WTC11 (cell line): ENCODE measurements at regions not wholly inside any gene's neighbourhood (a gene's known extent, or its start where the extent isn't known, plus 50 kb on each side); places are given as distances from the start of the nearest gene placed in this dataset.

Source experiments
- ATAC-seq: fragments of 200-7000 bp; cut with Tn5 transposase; 2 replicates; pipeline ENCODE4 v1.10.0; 2021; ENCODE audit warnings: mild to moderate bottlenecking, moderate library complexity
- CTCF ChIA-PET: fragments of 300-600 bp; sonication (Branson Sonifier 250); formaldehyde crosslinking; loops from one replicate; lab custom pipeline; 2021; ENCODE audit warnings: antibody characterized with exemption; lab: Charles Lee
- POLR2A ChIA-PET: fragments of 350-600 bp; sonication (Branson Sonifier 250); formaldehyde crosslinking; loops from one replicate; lab custom pipeline; 2021; ENCODE audit warnings: antibody characterized with exemption; lab: Charles Lee
- DNase-seq: peaks from one replicate; pipeline ENCODE4 v3.0.0; 2021; ENCODE audit warnings: low spot score
- H3K27ac Mint-ChIP-seq: 2 replicates; pipeline ENCODE4 v1.8.0; 2021; ENCODE audit warnings: mixed read lengths
- H3K27me3 Mint-ChIP-seq: 2 replicates; pipeline ENCODE4 v1.8.0; 2021; ENCODE audit warnings: low read depth, mild to moderate bottlenecking, moderate library complexity, mixed read lengths
- H3K36me3 Mint-ChIP-seq: 2 replicates; pipeline ENCODE4 v1.8.0; 2021; ENCODE audit warnings: mixed read lengths
- H3K4me1 Mint-ChIP-seq: 2 replicates; pipeline ENCODE4 v1.8.0; 2022; ENCODE audit warnings: mixed read lengths
- H3K4me3 Mint-ChIP-seq: 2 replicates; pipeline ENCODE4 v1.8.0; 2021; ENCODE audit warnings: mild to moderate bottlenecking, moderate library complexity, mixed read lengths
- H3K9me3 Mint-ChIP-seq: 2 replicates; pipeline ENCODE4 v1.8.0; 2021; ENCODE audit warnings: mixed read lengths
- ATF6 ChIP-seq: sonication (generic); formaldehyde crosslinking; IDR thresholded peaks from 2 replicates; pipeline ENCODE4 v1.8.1; 2023; ENCODE audit warnings: mild to moderate bottlenecking, missing genetic modification reagents
- ELF4 ChIP-seq: sonication (generic); formaldehyde crosslinking; IDR thresholded peaks from 2 replicates; pipeline ENCODE4 v1.8.1; 2022; ENCODE audit warnings: low read depth, mild to moderate bottlenecking, moderate library complexity, missing genetic modification reagents
- EMX1 ChIP-seq: fragments of 250-450 bp; sonication (Bioruptor Pico); IDR thresholded peaks from 2 replicates; pipeline ENCODE4 v1.8.0; 2021; ENCODE audit warnings: mild to moderate bottlenecking
- HMGA2 ChIP-seq: fragments of 250-450 bp; sonication (Bioruptor Pico); IDR thresholded peaks from 2 replicates; pipeline ENCODE4 v1.4.0; 2021; ENCODE audit warnings: mild to moderate bottlenecking, moderate library complexity
- RELA ChIP-seq: sonication (generic); formaldehyde crosslinking; IDR thresholded peaks from 2 replicates; pipeline ENCODE4 v1.8.1; 2022; ENCODE audit warnings: missing genetic modification reagents, mild to moderate bottlenecking, borderline replicate concordance
- SMAD3 ChIP-seq: sonication (generic); formaldehyde crosslinking; IDR thresholded peaks from 2 replicates; pipeline ENCODE4 v1.8.0; 2022; ENCODE audit warnings: missing genetic modification reagents, mild to moderate bottlenecking, borderline replicate concordance
- SMAD4 ChIP-seq: sonication (generic); formaldehyde crosslinking; IDR thresholded peaks from 2 replicates; pipeline ENCODE4 v1.8.0; 2022; ENCODE audit warnings: mild to moderate bottlenecking, missing genetic modification reagents
- TEAD4 ChIP-seq: sonication (generic); formaldehyde crosslinking; IDR thresholded peaks from 2 replicates; pipeline ENCODE4 v1.8.0; 2022; ENCODE audit warnings: mild to moderate bottlenecking, missing genetic modification reagents
- ZNF121 ChIP-seq: sonication (generic); formaldehyde crosslinking; IDR thresholded peaks from 2 replicates; pipeline ENCODE4 v1.8.0; 2023; ENCODE audit warnings: missing genetic modification reagents
- TF ChIP-seq, protein P1 (sequence below): sonication (generic); formaldehyde crosslinking; IDR thresholded peaks from 2 replicates; pipeline ENCODE4 v1.8.1; 2023; ENCODE audit warnings: mild to moderate bottlenecking, missing genetic modification reagents, borderline replicate concordance
- TF ChIP-seq, protein P2 (sequence below): sonication (generic); formaldehyde crosslinking; IDR thresholded peaks from 2 replicates; pipeline ENCODE4 v1.8.1; 2023; ENCODE audit warnings: mild to moderate bottlenecking, missing genetic modification reagents
- TF ChIP-seq, protein P3 (sequence below): sonication (generic); formaldehyde crosslinking; IDR thresholded peaks from 2 replicates; pipeline ENCODE4 v1.8.0; 2022; ENCODE audit warnings: mild to moderate bottlenecking, missing genetic modification reagents
- TF ChIP-seq, protein P4 (sequence below): sonication (generic); formaldehyde crosslinking; IDR thresholded peaks from 2 replicates; pipeline ENCODE4 v1.8.0; 2022; ENCODE audit warnings: mild to moderate bottlenecking, missing genetic modification reagents
- TF ChIP-seq, protein P5 (sequence below): fragments of 250-450 bp; sonication (Bioruptor Pico); IDR thresholded peaks from 2 replicates; pipeline ENCODE4 v2.1.2; 2022; ENCODE audit warnings: mild to moderate bottlenecking, moderate library complexity
- TF ChIP-seq, protein P6 (sequence below): fragments of 250-450 bp; sonication (Bioruptor Pico); IDR thresholded peaks from 2 replicates; pipeline ENCODE4 v1.9.0; 2021; ENCODE audit warnings: mild to moderate bottlenecking, borderline replicate concordance

- TF ChIP-seq, protein P1, sequence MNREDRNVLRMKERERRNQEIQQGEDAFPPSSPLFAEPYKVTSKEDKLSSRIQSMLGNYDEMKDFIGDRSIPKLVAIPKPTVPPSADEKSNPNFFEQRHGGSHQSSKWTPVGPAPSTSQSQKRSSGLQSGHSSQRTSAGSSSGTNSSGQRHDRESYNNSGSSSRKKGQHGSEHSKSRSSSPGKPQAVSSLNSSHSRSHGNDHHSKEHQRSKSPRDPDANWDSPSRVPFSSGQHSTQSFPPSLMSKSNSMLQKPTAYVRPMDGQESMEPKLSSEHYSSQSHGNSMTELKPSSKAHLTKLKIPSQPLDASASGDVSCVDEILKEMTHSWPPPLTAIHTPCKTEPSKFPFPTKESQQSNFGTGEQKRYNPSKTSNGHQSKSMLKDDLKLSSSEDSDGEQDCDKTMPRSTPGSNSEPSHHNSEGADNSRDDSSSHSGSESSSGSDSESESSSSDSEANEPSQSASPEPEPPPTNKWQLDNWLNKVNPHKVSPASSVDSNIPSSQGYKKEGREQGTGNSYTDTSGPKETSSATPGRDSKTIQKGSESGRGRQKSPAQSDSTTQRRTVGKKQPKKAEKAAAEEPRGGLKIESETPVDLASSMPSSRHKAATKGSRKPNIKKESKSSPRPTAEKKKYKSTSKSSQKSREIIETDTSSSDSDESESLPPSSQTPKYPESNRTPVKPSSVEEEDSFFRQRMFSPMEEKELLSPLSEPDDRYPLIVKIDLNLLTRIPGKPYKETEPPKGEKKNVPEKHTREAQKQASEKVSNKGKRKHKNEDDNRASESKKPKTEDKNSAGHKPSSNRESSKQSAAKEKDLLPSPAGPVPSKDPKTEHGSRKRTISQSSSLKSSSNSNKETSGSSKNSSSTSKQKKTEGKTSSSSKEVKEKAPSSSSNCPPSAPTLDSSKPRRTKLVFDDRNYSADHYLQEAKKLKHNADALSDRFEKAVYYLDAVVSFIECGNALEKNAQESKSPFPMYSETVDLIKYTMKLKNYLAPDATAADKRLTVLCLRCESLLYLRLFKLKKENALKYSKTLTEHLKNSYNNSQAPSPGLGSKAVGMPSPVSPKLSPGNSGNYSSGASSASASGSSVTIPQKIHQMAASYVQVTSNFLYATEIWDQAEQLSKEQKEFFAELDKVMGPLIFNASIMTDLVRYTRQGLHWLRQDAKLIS (CRISPR knock-in tag) = no peak
- TF ChIP-seq EMX1 = no peak
- TF ChIP-seq, protein P2, sequence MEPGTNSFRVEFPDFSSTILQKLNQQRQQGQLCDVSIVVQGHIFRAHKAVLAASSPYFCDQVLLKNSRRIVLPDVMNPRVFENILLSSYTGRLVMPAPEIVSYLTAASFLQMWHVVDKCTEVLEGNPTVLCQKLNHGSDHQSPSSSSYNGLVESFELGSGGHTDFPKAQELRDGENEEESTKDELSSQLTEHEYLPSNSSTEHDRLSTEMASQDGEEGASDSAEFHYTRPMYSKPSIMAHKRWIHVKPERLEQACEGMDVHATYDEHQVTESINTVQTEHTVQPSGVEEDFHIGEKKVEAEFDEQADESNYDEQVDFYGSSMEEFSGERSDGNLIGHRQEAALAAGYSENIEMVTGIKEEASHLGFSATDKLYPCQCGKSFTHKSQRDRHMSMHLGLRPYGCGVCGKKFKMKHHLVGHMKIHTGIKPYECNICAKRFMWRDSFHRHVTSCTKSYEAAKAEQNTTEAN (CRISPR knock-in tag) = no peak
- TF ChIP-seq, protein P3, sequence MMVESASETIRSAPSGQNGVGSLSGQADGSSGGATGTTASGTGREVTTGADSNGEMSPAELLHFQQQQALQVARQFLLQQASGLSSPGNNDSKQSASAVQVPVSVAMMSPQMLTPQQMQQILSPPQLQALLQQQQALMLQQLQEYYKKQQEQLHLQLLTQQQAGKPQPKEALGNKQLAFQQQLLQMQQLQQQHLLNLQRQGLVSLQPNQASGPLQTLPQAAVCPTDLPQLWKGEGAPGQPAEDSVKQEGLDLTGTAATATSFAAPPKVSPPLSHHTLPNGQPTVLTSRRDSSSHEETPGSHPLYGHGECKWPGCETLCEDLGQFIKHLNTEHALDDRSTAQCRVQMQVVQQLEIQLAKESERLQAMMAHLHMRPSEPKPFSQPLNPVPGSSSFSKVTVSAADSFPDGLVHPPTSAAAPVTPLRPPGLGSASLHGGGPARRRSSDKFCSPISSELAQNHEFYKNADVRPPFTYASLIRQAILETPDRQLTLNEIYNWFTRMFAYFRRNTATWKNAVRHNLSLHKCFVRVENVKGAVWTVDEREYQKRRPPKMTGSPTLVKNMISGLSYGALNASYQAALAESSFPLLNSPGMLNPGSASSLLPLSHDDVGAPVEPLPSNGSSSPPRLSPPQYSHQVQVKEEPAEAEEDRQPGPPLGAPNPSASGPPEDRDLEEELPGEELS (CRISPR knock-in tag) = no peak
- TF ChIP-seq, protein P4, sequence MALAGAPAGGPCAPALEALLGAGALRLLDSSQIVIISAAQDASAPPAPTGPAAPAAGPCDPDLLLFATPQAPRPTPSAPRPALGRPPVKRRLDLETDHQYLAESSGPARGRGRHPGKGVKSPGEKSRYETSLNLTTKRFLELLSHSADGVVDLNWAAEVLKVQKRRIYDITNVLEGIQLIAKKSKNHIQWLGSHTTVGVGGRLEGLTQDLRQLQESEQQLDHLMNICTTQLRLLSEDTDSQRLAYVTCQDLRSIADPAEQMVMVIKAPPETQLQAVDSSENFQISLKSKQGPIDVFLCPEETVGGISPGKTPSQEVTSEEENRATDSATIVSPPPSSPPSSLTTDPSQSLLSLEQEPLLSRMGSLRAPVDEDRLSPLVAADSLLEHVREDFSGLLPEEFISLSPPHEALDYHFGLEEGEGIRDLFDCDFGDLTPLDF = no peak
- TF ChIP-seq, protein P5, sequence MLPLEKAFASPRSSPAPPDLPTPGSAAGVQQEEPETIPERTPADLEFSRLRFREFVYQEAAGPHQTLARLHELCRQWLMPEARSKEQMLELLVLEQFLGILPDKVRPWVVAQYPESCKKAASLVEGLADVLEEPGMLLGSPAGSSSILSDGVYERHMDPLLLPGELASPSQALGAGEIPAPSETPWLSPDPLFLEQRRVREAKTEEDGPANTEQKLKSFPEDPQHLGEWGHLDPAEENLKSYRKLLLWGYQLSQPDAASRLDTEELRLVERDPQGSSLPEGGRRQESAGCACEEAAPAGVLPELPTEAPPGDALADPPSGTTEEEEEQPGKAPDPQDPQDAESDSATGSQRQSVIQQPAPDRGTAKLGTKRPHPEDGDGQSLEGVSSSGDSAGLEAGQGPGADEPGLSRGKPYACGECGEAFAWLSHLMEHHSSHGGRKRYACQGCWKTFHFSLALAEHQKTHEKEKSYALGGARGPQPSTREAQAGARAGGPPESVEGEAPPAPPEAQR = no peak
- no peak for TF ChIP-seq HMGA2 (CRISPR knock-in tag)
- TF ChIP-seq ELF4 (CRISPR knock-in tag) = no peak
- no peak for TF ChIP-seq ATF6 (CRISPR knock-in tag)
- no peak for TF ChIP-seq TEAD4 (CRISPR knock-in tag)
These were observed 54.0 kb upstream of the SPATS2L start (continued) for GRCh38 chr2:200252265-200253067.

DNA sequence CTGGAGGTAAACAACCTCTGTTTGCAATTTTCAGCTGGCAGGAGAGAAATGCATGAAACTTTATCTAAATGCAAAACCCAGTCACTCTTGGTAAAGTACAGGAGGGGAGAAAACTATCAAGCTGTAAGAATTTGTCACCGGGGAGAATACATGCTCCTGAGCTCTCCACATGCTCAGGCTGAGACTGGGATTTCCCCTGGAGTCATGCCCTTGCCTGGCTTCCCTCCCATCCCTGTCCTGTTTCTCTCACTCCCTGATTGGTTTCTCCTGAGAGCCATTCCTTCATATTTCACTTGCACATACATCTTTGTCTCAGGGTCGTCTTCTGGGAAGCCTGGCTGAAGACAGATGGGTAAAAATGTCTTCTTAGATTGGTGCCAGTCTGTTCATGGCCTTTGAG is 52.9 kb upstream of the SPATS2L start:
- ATAC-seq (no peak), DNase-seq (no peak)
- POLR2A ChIA-PET = interaction anchor here (0.5 kb wide), 1 partner anchor 219 kb away, joined by 3 read pairs; no protein-coding TSS in a partner anchor
- Mint-ChIP-seq H3K9me3 (no peaks in the 10 kb centered on the region), H3K27ac (no peak overlapping the region), H3K4me3 (no peak overlapping the region), H3K27me3 (no peaks in the 10 kb centered on the region; the same call in 1 of the 2 replicates), H3K4me1 (peaks cover 24% of the 10 kb centered on the region), H3K36me3 (no peaks in the 10 kb centered on the region)
- CTCF ChIA-PET = no interaction called here
- TF ChIP-seq, protein P6, sequence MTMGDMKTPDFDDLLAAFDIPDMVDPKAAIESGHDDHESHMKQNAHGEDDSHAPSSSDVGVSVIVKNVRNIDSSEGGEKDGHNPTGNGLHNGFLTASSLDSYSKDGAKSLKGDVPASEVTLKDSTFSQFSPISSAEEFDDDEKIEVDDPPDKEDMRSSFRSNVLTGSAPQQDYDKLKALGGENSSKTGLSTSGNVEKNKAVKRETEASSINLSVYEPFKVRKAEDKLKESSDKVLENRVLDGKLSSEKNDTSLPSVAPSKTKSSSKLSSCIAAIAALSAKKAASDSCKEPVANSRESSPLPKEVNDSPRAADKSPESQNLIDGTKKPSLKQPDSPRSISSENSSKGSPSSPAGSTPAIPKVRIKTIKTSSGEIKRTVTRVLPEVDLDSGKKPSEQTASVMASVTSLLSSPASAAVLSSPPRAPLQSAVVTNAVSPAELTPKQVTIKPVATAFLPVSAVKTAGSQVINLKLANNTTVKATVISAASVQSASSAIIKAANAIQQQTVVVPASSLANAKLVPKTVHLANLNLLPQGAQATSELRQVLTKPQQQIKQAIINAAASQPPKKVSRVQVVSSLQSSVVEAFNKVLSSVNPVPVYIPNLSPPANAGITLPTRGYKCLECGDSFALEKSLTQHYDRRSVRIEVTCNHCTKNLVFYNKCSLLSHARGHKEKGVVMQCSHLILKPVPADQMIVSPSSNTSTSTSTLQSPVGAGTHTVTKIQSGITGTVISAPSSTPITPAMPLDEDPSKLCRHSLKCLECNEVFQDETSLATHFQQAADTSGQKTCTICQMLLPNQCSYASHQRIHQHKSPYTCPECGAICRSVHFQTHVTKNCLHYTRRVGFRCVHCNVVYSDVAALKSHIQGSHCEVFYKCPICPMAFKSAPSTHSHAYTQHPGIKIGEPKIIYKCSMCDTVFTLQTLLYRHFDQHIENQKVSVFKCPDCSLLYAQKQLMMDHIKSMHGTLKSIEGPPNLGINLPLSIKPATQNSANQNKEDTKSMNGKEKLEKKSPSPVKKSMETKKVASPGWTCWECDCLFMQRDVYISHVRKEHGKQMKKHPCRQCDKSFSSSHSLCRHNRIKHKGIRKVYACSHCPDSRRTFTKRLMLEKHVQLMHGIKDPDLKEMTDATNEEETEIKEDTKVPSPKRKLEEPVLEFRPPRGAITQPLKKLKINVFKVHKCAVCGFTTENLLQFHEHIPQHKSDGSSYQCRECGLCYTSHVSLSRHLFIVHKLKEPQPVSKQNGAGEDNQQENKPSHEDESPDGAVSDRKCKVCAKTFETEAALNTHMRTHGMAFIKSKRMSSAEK (CRISPR knock-in tag) = no peak
- no peak for TF ChIP-seq SMAD3 (CRISPR knock-in tag)
- no peak for TF ChIP-seq RELA
- no peak for TF ChIP-seq SMAD4
- no peak for TF ChIP-seq ZNF121 (CRISPR knock-in tag)
